ENCODE measurements at regions not wholly inside any gene's neighbourhood (a gene's known extent, or its start where the extent isn't known, plus 50 kb on each side); places are given as distances from the start of the nearest gene placed in this dataset.
"Not testable (repeated sequence)": the region's sequence is repeated elsewhere in the genome, so short reads cannot be mapped to it uniquely, and the experiment has no call there.

- TF ChIP-seq, protein P1, sequence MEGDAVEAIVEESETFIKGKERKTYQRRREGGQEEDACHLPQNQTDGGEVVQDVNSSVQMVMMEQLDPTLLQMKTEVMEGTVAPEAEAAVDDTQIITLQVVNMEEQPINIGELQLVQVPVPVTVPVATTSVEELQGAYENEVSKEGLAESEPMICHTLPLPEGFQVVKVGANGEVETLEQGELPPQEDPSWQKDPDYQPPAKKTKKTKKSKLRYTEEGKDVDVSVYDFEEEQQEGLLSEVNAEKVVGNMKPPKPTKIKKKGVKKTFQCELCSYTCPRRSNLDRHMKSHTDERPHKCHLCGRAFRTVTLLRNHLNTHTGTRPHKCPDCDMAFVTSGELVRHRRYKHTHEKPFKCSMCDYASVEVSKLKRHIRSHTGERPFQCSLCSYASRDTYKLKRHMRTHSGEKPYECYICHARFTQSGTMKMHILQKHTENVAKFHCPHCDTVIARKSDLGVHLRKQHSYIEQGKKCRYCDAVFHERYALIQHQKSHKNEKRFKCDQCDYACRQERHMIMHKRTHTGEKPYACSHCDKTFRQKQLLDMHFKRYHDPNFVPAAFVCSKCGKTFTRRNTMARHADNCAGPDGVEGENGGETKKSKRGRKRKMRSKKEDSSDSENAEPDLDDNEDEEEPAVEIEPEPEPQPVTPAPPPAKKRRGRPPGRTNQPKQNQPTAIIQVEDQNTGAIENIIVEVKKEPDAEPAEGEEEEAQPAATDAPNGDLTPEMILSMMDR (conservative IDR thresholded peaks at IDR 0.05; ENCODE audit: low read depth, low read length) = no peak
- DNase-seq (ENCODE audit: low read depth) = no peak
- no peak overlapping the region for H3K4me3 ChIP-seq (ENCODE audit: low read length)
These were observed 71.3 kb upstream of the HES1 start for GRCh38 chr3:194064380-194065332.

GRCh38 chr3:194067327-194067726 is 68.6 kb upstream of the HES1 start:
- DNase-seq (ENCODE audit: low read depth); H3K4me3 ChIP-seq (ENCODE audit: low read length): not testable (repeated sequence)

DNA sequence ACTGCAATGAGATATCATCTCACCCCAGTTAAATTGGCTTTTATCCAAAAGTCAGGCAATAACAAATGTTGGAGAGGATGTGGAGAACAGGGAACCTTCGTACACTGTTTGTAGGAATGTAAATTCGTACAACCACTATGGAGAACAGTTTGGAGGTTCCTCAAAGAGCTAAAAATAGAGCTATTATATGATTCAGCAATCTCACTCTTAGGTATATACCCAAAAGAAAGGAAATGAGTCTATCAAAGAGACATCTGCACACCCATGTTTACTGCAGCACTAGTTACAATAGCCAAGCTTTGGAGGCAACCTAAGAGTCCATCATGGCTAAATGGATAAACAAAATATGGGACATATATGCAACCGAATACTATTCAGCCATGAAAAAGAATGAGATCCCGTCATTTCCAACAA is 68.0 kb upstream of the HES1 start:
- DNase-seq (ENCODE audit: low read depth) = no peak
- TF ChIP-seq, protein P1 (conservative IDR thresholded peaks at IDR 0.05; ENCODE audit: low read depth, low read length) = no peak
- H3K4me3 ChIP-seq (ENCODE audit: low read length) = no peak overlapping the region

GRCh38 chr3:194069421-194070219 is 66.3 kb upstream of the HES1 start:
- TF ChIP-seq, protein P1 (conservative IDR thresholded peaks at IDR 0.05; ENCODE audit: low read depth, low read length) = no peak
- DNase-seq (ENCODE audit: low read depth) = no peak
- no peak overlapping the region for H3K4me3 ChIP-seq (ENCODE audit: low read length)

DNA sequence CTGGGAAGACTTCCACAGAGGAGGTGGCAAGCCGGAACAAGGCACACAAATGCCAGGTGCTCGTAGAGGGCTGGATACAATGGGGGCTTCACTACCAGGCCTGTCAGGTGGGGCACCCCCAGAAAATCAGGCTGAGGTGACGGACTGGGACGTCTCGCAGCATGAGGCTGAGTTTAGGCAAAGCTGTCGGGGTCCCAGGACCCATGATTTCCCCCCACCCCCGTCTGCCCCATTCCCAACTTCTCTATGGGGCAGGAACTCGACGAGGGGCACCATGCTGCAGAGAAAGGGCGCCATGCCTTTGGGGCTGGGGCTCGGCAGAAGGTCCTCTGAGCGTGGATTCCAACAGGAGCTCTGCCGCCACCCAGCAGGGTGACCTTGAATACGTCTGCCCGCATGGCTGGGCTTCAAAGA is 65.7 kb upstream of the HES1 start:
- no peak for DNase-seq (ENCODE audit: low read depth)
- TF ChIP-seq, protein P1 (conservative IDR thresholded peaks at IDR 0.05; ENCODE audit: low read depth, low read length) = peak; percentile 10
- H3K4me3 ChIP-seq (ENCODE audit: low read length) = peak overlapping the region; percentile 17

GRCh38 chr3:194070634-194071409 is 65.1 kb upstream of the HES1 start:
- peak; percentile 95 for DNase-seq (ENCODE audit: low read depth)
- peak overlapping the region; percentile 17 for H3K4me3 ChIP-seq (ENCODE audit: low read length)
- TF ChIP-seq, protein P1 (conservative IDR thresholded peaks at IDR 0.05; ENCODE audit: low read depth, low read length) = no peak

GRCh38 chr3:194072097-194072428 is 63.9 kb upstream of the HES1 start:
- no peak for DNase-seq (ENCODE audit: low read depth)
- TF ChIP-seq, protein P1 (conservative IDR thresholded peaks at IDR 0.05; ENCODE audit: low read depth, low read length) = no peak
- H3K4me3 ChIP-seq (ENCODE audit: low read length) = no peak overlapping the region
